Choroid plexus epithelial cell (primary cell): ENCODE measurements at regions not wholly inside any gene's neighbourhood (a gene's known extent, or its start where the extent isn't known, plus 50 kb on each side); places are given as distances from the start of the nearest gene placed in this dataset.

ENCODE experiments used
- DNase-seq: peaks from one replicate; pipeline ENCODE4 v3.0.0-alpha.2; 2010; ENCODE audit warnings: low read depth
- H3K4me3 ChIP-seq: 2 replicates; pipeline ENCODE4 v1.5.1; 2011; ENCODE audit warnings: low read depth, mild to moderate bottlenecking, control low read depth, low read length, moderate library complexity
- CTCF ChIP-seq: conservative IDR thresholded peaks from 2 replicates; pipeline ENCODE4 v1.5.1; 2011; ENCODE audit warnings: low read depth, mild to moderate bottlenecking, control low read depth, inconsistent platforms, low read length, moderate library complexity

- no peak for DNase-seq
- no peak for TF ChIP-seq CTCF
Measured at GRCh38 chr14:48127674-48128073, 452.3 kb upstream of the MDGA2 start.

GRCh38 chr14:48125654-48126053 lies 450.2 kb upstream of the MDGA2 start:
- DNase-seq = no peak
- H3K4me3 ChIP-seq = no peak overlapping the region
- TF ChIP-seq CTCF = no peak

More at GRCh38 chr14:48127674-48128073, 452.3 kb upstream of the MDGA2 start:
- no peak overlapping the region for H3K4me3 ChIP-seq

GRCh38 chr14:48113713-48114112 lies 438.3 kb upstream of the MDGA2 start:
- H3K4me3 ChIP-seq = no peak overlapping the region
- TF ChIP-seq CTCF = no peak
- DNase-seq = no peak

- no peak for TF ChIP-seq CTCF
- H3K4me3 ChIP-seq = no peak overlapping the region
- DNase-seq = no peak
Measured at GRCh38 chr14:48111151-48111550, 435.7 kb upstream of the MDGA2 start.

- no peak for TF ChIP-seq CTCF
- DNase-seq = no peak
- no peak overlapping the region for H3K4me3 ChIP-seq
Measured at GRCh38 chr14:48107646-48108045, 432.2 kb upstream of the MDGA2 start.

GRCh38 chr14:48096897-48097296 lies 421.5 kb upstream of the MDGA2 start:
- no peak for DNase-seq
- H3K4me3 ChIP-seq = no peak overlapping the region
- TF ChIP-seq CTCF = no peak

GRCh38 chr14:48086516-48086915 lies 411.1 kb upstream of the MDGA2 start:
- DNase-seq = no peak
- TF ChIP-seq CTCF = no peak
- H3K4me3 ChIP-seq = no peak overlapping the region
